Colonic mucosa (tissue), 4 donors: ENCODE measurements at regions not wholly inside any gene's neighbourhood (a gene's known extent, or its start where the extent isn't known, plus 50 kb on each side); places are given as distances from the start of the nearest gene placed in this dataset.

ENCODE experiments used
- DNase-seq: peaks from one replicate; pipeline ENCODE4 v3.0.0-alpha.2; 2020
- H3K27ac ChIP-seq: fragments of 200-600 bp; one replicate; pipeline ENCODE4 v1.8.0; 2021
- H3K27me3 ChIP-seq: fragments of 200-600 bp; one replicate; pipeline ENCODE4 v1.8.0; 2021
- H3K36me3 ChIP-seq: fragments of 200-600 bp; one replicate; pipeline ENCODE4 v1.8.0; 2021
- H3K4me1 ChIP-seq: fragments of 200-600 bp; one replicate; pipeline ENCODE4 v1.8.0; 2021; ENCODE audit warnings: mild to moderate bottlenecking
- H3K4me3 ChIP-seq: fragments of 200-600 bp; one replicate; pipeline ENCODE4 v1.8.0; 2021
- H3K9ac ChIP-seq, 2 donors: one replicate each; pipeline ENCODE4 v1.7.0; 2013; ENCODE audit warnings: control low read depth in 2 of 2, low read depth in 2 of 2, low read length in 2 of 2
- H3K9me3 ChIP-seq: fragments of 200-600 bp; one replicate; pipeline ENCODE4 v1.8.0; 2021
- CTCF ChIP-seq: fragments of 200-600 bp; IDR thresholded peaks from one replicate; pipeline ENCODE4 v1.8.0; 2022; ENCODE audit warnings: antibody characterized with exemption, mild to moderate bottlenecking
- intact Hi-C: fragments of 100-400 bp; cut with DNase I; formaldehyde crosslinking; loops from one replicate; pipeline ENCODE4 v1.14.1; 2022
- donor health status: healthy.
- donor health status: DM: no; HTN: no; CAD: no.
- donor health status: DM: no; HTN: no; CAD: no.

GRCh38 chr1:242854466-242854865, 330.0 kb upstream of the PLD5 start:
- H3K9ac ChIP-seq: no peak overlapping the region
- no peaks in the 10 kb centered on the region for H3K9me3 ChIP-seq
- TF ChIP-seq CTCF: no peak
- no peak overlapping the region for H3K4me3 ChIP-seq
- no peaks in the 10 kb centered on the region for H3K27me3 ChIP-seq
- no peak overlapping the region for H3K27ac ChIP-seq
- H3K4me1 ChIP-seq: no peaks in the 10 kb centered on the region
- intact Hi-C loops: no loop called here
- no peak for DNase-seq
- H3K36me3 ChIP-seq: no peaks in the 10 kb centered on the region

DNA sequence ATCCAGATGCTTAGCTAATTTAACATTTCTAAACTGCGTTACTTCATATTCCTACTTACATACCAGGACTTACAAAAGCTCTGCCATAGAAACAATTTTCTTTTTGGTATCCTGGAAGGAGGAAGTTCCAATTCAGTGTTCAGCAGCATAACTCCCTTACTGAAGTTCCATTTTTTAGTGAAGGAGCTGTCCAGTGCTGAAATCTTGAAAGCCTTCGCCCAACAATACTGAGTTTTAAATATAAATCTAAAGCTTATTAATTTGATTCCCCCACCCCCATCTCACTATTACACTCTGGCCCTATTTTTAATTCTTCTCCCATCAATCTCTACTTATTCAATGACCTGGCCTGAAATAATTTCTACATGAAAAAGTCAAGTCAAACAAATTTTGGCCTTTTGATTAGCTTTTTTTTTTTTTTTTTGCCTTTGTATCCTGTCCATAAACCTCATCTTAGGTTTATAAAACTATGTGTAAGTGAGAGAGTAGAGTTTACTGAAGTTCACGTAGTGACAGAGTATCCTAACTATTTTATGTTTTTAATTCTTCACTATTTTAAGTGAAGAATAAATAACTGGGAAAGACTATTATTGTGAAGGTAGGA, 323.0 kb upstream of the PLD5 start:
- Histone ChIP-seq H3K9me3 (no peaks in the 10 kb centered on the region), H3K27ac (no peak overlapping the region), H3K4me3 (no peak overlapping the region), H3K4me1 (no peaks in the 10 kb centered on the region), H3K36me3 (no peaks in the 10 kb centered on the region), H3K9ac (no peak overlapping the region), H3K27me3 (no peaks in the 10 kb centered on the region)
- no peak for DNase-seq
- intact Hi-C loops: no loop called here
- TF ChIP-seq CTCF: no peak

- no peak for TF ChIP-seq CTCF
Measured at GRCh38 chr1:242842094-242842493, 317.6 kb upstream of the PLD5 start.

DNA sequence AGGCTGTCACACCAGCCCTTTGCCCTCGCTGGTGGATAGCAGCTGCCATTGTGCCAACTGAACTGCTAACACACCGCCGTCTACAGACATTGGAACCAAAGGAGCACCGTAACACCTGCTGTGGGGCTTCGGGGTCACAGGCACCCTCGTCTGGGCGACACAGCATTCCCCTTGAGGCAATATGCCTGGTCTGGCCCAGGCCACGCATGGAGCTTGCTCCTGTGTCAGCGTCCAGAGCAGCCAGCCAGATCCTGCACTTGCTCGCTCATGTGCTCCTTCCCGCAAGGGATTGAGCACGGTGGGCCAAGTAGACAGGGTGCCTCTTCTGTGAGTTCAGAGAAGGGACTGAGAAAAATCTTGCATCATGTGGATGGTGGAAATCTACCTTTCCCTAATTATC, 314.6 kb upstream of the PLD5 start:
- intact Hi-C loops: no loop called here
- no peaks in the 10 kb centered on the region for H3K4me1 ChIP-seq
- H3K9ac ChIP-seq: no peak overlapping the region
- H3K27ac ChIP-seq: no peak overlapping the region
- H3K4me3 ChIP-seq: no peak overlapping the region
- no peak for DNase-seq
- no peaks in the 10 kb centered on the region for H3K27me3 ChIP-seq
- no peaks in the 10 kb centered on the region for H3K9me3 ChIP-seq
- TF ChIP-seq CTCF: no peak
- no peaks in the 10 kb centered on the region for H3K36me3 ChIP-seq

More at GRCh38 chr1:242842094-242842493, 317.6 kb upstream of the PLD5 start:
- Histone ChIP-seq H3K36me3 (no peaks in the 10 kb centered on the region), H3K27me3 (no peaks in the 10 kb centered on the region), H3K27ac (no peak overlapping the region), H3K4me3 (no peak overlapping the region), H3K4me1 (no peaks in the 10 kb centered on the region), H3K9ac (no peak overlapping the region), H3K9me3 (no peaks in the 10 kb centered on the region)
- intact Hi-C loops: no loop called here
- no peak for DNase-seq

- Histone ChIP-seq H3K4me1 (no peaks in the 10 kb centered on the region), H3K36me3 (no peaks in the 10 kb centered on the region), H3K4me3 (no peak overlapping the region), H3K9ac (no peak overlapping the region), H3K9me3 (no peaks in the 10 kb centered on the region), H3K27me3 (no peaks in the 10 kb centered on the region), H3K27ac (no peak overlapping the region)
- DNase-seq: no peak
- intact Hi-C loops: no loop called here
- no peak for TF ChIP-seq CTCF
Measured at GRCh38 chr1:242836423-242836822, 311.9 kb upstream of the PLD5 start.
